ENCODE measurements at regions not wholly inside any gene's neighbourhood (a gene's known extent, or its start where the extent isn't known, plus 50 kb on each side); places are given as distances from the start of the nearest gene placed in this dataset.

- no peak for TF ChIP-seq CTCF (IDR thresholded peaks at IDR 0.05)
- no peak for TF ChIP-seq POLR2A (IDR thresholded peaks at IDR 0.05)
Observed at GRCh38 chr11:70675697-70676374, 277.5 kb downstream of the CTTN start.
